H54 (cell line): ENCODE measurements at regions not wholly inside any gene's neighbourhood (a gene's known extent, or its start where the extent isn't known, plus 50 kb on each side); places are given as distances from the start of the nearest gene placed in this dataset.

Experiments
- DNase-seq: peaks from one replicate; pipeline ENCODE4 v3.0.0; 2011; ENCODE audit warnings: low spot score, mixed read lengths; ENCODE audit not compliant: insufficient read length
- FAIRE-seq: peaks from 3 replicates; lab custom pipeline; 2011; peaks lifted over from hg19 to GRCh38; lab: Jason Lieb, UNC
- POLR2A ChIP-seq: IDR thresholded peaks from 2 replicates; pipeline ENCODE4 v1.6.1; 2011; ENCODE audit warnings: low read depth, mild to moderate bottlenecking, low read length

- FAIRE-seq, result no peak
- no peak for TF ChIP-seq POLR2A
These were observed 1285.8 kb upstream of the SORCS1 start for GRCh38 chr10:108450280-108450679.

GRCh38 chr10:108445746-108446145 lies 1281.2 kb upstream of the SORCS1 start:
- no peak for TF ChIP-seq POLR2A
- DNase-seq (no peak), FAIRE-seq (no peak)

More at GRCh38 chr10:108450280-108450679, 1285.8 kb upstream of the SORCS1 start:
- no peak for DNase-seq

GRCh38 chr10:108443636-108444035 lies 1279.1 kb upstream of the SORCS1 start:
- DNase-seq (no peak), FAIRE-seq (no peak)
- no peak for TF ChIP-seq POLR2A

GRCh38 chr10:108439397-108439796 lies 1274.9 kb upstream of the SORCS1 start:
- no peak for DNase-seq
- no peak for FAIRE-seq
- TF ChIP-seq POLR2A, result no peak

- no peak for DNase-seq
- no peak for TF ChIP-seq POLR2A
- no peak for FAIRE-seq
These were observed 1271.6 kb upstream of the SORCS1 start for GRCh38 chr10:108436096-108436495.

- DNase-seq, result no peak
- no peak for TF ChIP-seq POLR2A
- no peak for FAIRE-seq
These were observed 1270.2 kb upstream of the SORCS1 start for GRCh38 chr10:108434559-108435252.

- FAIRE-seq, result no peak
- TF ChIP-seq POLR2A, result no peak
- DNase-seq, result no peak
These were observed 1262.6 kb upstream of the SORCS1 start for GRCh38 chr10:108427146-108427545.

GRCh38 chr10:108425283-108425964 lies 1260.9 kb upstream of the SORCS1 start:
- FAIRE-seq (no peak), DNase-seq (no peak)
- no peak for TF ChIP-seq POLR2A

GRCh38 chr10:108424656-108425055 lies 1260.2 kb upstream of the SORCS1 start:
- FAIRE-seq (no peak), DNase-seq (no peak)
- TF ChIP-seq POLR2A, result no peak

GRCh38 chr10:108422286-108422685 lies 1257.8 kb upstream of the SORCS1 start:
- FAIRE-seq (no peak), DNase-seq (no peak)
- no peak for TF ChIP-seq POLR2A

- FAIRE-seq, result no peak
These were observed 1256.8 kb upstream of the SORCS1 start for GRCh38 chr10:108421266-108421665.

GRCh38 chr10:108413954-108414353 lies 1249.4 kb upstream of the SORCS1 start:
- DNase-seq, result no peak
- no peak for FAIRE-seq
- no peak for TF ChIP-seq POLR2A

More at GRCh38 chr10:108421266-108421665, 1256.8 kb upstream of the SORCS1 start:
- no peak for TF ChIP-seq POLR2A
- DNase-seq, result no peak

- no peak for TF ChIP-seq POLR2A
- FAIRE-seq (no peak), DNase-seq (no peak)
These were observed 1247.8 kb upstream of the SORCS1 start for GRCh38 chr10:108412323-108412722.

- no peak for TF ChIP-seq POLR2A
These were observed 1247.4 kb upstream of the SORCS1 start for GRCh38 chr10:108411894-108412293.

GRCh38 chr10:108411206-108411605 lies 1246.7 kb upstream of the SORCS1 start:
- FAIRE-seq, result no peak

More at GRCh38 chr10:108411894-108412293, 1247.4 kb upstream of the SORCS1 start:
- FAIRE-seq (no peak), DNase-seq (no peak)

More at GRCh38 chr10:108411206-108411605, 1246.7 kb upstream of the SORCS1 start:
- no peak for TF ChIP-seq POLR2A
- no peak for DNase-seq
